WI38 (cell line): ENCODE measurements at regions not wholly inside any gene's neighbourhood (a gene's known extent, or its start where the extent isn't known, plus 50 kb on each side); places are given as distances from the start of the nearest gene placed in this dataset.
"Not testable (repeated sequence)": the region's sequence is repeated elsewhere in the genome, so short reads cannot be mapped to it uniquely, and the experiment has no call there.

Experiments
- H3K4me3 ChIP-seq: 2 replicates; pipeline ENCODE4 v1.5.1; 2011; ENCODE audit warnings: low read depth, mild to moderate bottlenecking, control low read depth, low read length
- TF ChIP-seq, protein P1 (sequence below): IDR thresholded peaks from 2 replicates; pipeline ENCODE4 v1.5.1; 2012; ENCODE audit warnings: low read depth, mild to moderate bottlenecking, control low read depth, low read length

DNA sequence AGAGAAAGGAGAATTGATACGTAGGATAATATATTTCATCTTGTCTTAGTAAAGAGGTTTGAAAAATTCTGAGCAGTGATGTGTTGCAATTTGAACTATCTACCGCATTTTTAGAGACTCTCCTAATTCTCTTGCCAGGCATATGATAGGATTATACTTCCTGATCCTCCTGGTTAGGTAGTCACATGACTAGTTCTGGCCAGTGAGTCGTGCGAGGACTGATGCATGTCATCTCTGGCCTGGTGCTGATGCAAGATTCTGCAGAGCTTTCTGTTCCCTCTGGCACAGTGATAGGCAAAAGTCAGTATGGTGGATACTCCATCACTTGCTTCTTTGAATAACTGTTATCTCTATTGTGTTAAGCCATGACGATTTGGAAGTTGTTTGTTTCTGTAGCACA is 277.6 kb upstream of the NAALADL2 start:
- H3K4me3 ChIP-seq, result no peak overlapping the region
- TF ChIP-seq, protein P1, sequence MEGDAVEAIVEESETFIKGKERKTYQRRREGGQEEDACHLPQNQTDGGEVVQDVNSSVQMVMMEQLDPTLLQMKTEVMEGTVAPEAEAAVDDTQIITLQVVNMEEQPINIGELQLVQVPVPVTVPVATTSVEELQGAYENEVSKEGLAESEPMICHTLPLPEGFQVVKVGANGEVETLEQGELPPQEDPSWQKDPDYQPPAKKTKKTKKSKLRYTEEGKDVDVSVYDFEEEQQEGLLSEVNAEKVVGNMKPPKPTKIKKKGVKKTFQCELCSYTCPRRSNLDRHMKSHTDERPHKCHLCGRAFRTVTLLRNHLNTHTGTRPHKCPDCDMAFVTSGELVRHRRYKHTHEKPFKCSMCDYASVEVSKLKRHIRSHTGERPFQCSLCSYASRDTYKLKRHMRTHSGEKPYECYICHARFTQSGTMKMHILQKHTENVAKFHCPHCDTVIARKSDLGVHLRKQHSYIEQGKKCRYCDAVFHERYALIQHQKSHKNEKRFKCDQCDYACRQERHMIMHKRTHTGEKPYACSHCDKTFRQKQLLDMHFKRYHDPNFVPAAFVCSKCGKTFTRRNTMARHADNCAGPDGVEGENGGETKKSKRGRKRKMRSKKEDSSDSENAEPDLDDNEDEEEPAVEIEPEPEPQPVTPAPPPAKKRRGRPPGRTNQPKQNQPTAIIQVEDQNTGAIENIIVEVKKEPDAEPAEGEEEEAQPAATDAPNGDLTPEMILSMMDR, result no peak

GRCh38 chr3:174583396-174583795 is 275.7 kb upstream of the NAALADL2 start:
- TF ChIP-seq, protein P1, result no peak

DNA sequence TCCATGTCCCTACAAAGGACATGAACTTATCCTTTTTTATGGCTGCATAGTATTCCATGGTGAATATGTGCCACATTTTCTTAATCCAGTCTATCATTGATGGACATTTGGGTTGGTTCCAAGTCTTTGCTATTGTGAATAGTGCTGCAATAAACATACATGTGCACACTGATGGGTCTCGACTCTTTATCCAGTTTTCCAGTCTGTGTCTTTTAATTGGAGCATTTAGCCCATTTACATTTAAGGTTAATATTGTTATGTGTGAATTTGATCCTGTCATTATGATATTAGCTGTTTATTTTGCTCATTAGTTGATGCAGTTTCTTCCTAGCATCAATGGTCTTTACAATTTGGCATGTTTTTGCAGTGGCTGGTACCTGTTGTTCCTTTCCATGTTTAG is 272.0 kb upstream of the NAALADL2 start:
- H3K4me3 ChIP-seq, result not testable (repeated sequence)

More at GRCh38 chr3:174583396-174583795, 275.7 kb upstream of the NAALADL2 start:
- H3K4me3 ChIP-seq, result no peak overlapping the region

- H3K4me3 ChIP-seq, result no peak overlapping the region
- TF ChIP-seq, protein P1, result no peak
Measured at GRCh38 chr3:174596447-174596982, 262.6 kb upstream of the NAALADL2 start.

GRCh38 chr3:174598885-174599439 is 260.2 kb upstream of the NAALADL2 start:
- no peak overlapping the region for H3K4me3 ChIP-seq
- TF ChIP-seq, protein P1, result no peak

DNA sequence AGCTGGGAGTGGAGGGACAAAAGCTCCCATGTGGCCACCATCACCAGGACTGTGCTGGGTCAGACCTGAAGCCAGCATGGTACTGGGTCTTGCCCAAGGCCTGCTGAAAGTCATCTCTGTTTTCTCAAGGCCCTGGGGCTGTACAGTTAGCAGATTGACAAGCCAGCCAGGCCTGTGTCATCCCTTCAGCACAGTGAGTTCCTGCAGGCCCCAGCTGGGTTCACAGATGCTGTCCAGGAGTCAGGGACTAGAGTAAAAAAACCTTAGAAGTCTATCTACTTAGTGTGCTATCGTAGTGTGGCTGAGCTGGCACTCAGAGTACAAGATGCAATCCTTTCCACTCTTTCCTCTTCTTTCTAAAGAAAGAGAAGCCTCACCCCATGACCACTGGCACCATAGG is 246.0 kb upstream of the NAALADL2 start:
- TF ChIP-seq, protein P1, result no peak

GRCh38 chr3:174614036-174614435 is 245.1 kb upstream of the NAALADL2 start:
- TF ChIP-seq, protein P1, result no peak
- H3K4me3 ChIP-seq, result no peak overlapping the region

More for the DNA sequence above, 246.0 kb upstream of the NAALADL2 start:
- no peak overlapping the region for H3K4me3 ChIP-seq

- TF ChIP-seq, protein P1, result no peak
- no peak overlapping the region for H3K4me3 ChIP-seq
Measured at GRCh38 chr3:174618368-174619080, 240.6 kb upstream of the NAALADL2 start.
